Left ventricle myocardium superior (tissue), 1 donor: ENCODE measurements at regions not wholly inside any gene's neighbourhood (a gene's known extent, or its start where the extent isn't known, plus 50 kb on each side); places are given as distances from the start of the nearest gene placed in this dataset.

ENCODE experiments used
- ATAC-seq: fragments of 200-7000 bp; cut with Tn5 transposase; one replicate; pipeline ENCODE4 v1.9.1; 2020; ENCODE audit warnings: mild to moderate bottlenecking, moderate library complexity
- DNase-seq: peaks from one replicate; pipeline ENCODE4 v3.0.0-alpha.2; 2020
- intact Hi-C: fragments of 100-400 bp; cut with micrococcal nuclease; formaldehyde crosslinking; loops from one replicate; pipeline ENCODE4 v1.11.0; 2022
- donor health status: DM: no; HTN: yes; CAD: no; lungs with severe emphysema.

- intact Hi-C loops, result no loop called here
- DNase-seq (no peak), ATAC-seq (no peak)
These were observed 148.8 kb downstream of the INO80D start for GRCh38 chr2:205937211-205937610.

- intact Hi-C loops, result no loop called here
- no peak for ATAC-seq
- DNase-seq, result no peak
These were observed 149.5 kb downstream of the INO80D start for GRCh38 chr2:205936446-205936845.

GRCh38 chr2:205934443-205934842, 151.5 kb downstream of the INO80D start:
- intact Hi-C loops, result no loop called here
- ATAC-seq (no peak), DNase-seq (no peak)

- DNase-seq, result no peak
- ATAC-seq, result no peak
- intact Hi-C loops, result no loop called here
These were observed 153.1 kb downstream of the INO80D start for GRCh38 chr2:205932861-205933260.

GRCh38 chr2:205931388-205931787, 154.6 kb downstream of the INO80D start:
- intact Hi-C loops, result no loop called here
- no peak for ATAC-seq
- DNase-seq, result no peak

- DNase-seq (no peak), ATAC-seq (peak; percentile 34)
- intact Hi-C loops, result no loop called here
These were observed 155.8 kb downstream of the INO80D start for GRCh38 chr2:205930209-205930608.

- intact Hi-C loops, result no loop called here
- ATAC-seq (no peak), DNase-seq (no peak)
These were observed 156.6 kb downstream of the INO80D start for GRCh38 chr2:205929246-205929942.

- DNase-seq (peak; percentile 87), ATAC-seq (peak; percentile 95)
- intact Hi-C loops, result no loop called here
These were observed 160.3 kb downstream of the INO80D start for GRCh38 chr2:205925373-205926337.

GRCh38 chr2:205924676-205925075, 161.3 kb downstream of the INO80D start:
- intact Hi-C loops, result no loop called here
- no peak for ATAC-seq

GRCh38 chr2:205915130-205915524, 170.8 kb downstream of the INO80D start:
- DNase-seq (no peak), ATAC-seq (peak; percentile 78)
- intact Hi-C loops, result no loop called here

More at GRCh38 chr2:205924676-205925075, 161.3 kb downstream of the INO80D start:
- no peak for DNase-seq

GRCh38 chr2:205914213-205915129, 171.5 kb downstream of the INO80D start:
- DNase-seq (no peak), ATAC-seq (no peak)
- intact Hi-C loops, result no loop called here

- intact Hi-C loops, result no loop called here
These were observed 172.3 kb downstream of the INO80D start for GRCh38 chr2:205913668-205914067.

GRCh38 chr2:205911306-205911705, 174.7 kb downstream of the INO80D start:
- no peak for ATAC-seq
- DNase-seq, result no peak
- intact Hi-C loops, result no loop called here

More at GRCh38 chr2:205913668-205914067, 172.3 kb downstream of the INO80D start:
- ATAC-seq (no peak), DNase-seq (no peak)

GRCh38 chr2:205909184-205909572, 176.8 kb downstream of the INO80D start:
- intact Hi-C loops, result no loop called here
- no peak for ATAC-seq
- no peak for DNase-seq

- ATAC-seq (no peak), DNase-seq (no peak)
- intact Hi-C loops, result no loop called here
These were observed 177.5 kb downstream of the INO80D start for GRCh38 chr2:205908212-205909183.

GRCh38 chr2:205906419-205906818, 179.6 kb downstream of the INO80D start:
- DNase-seq (no peak), ATAC-seq (no peak)
- intact Hi-C loops, result no loop called here

GRCh38 chr2:205905576-205905975, 180.4 kb downstream of the INO80D start:
- intact Hi-C loops, result no loop called here
- ATAC-seq (no peak), DNase-seq (no peak)

GRCh38 chr2:205904873-205905272, 181.1 kb downstream of the INO80D start:
- ATAC-seq (no peak), DNase-seq (no peak)
- intact Hi-C loops, result no loop called here
